Astrocyte (in vitro differentiated cells and primary cell): ENCODE measurements at regions not wholly inside any gene's neighbourhood (a gene's known extent, or its start where the extent isn't known, plus 50 kb on each side); places are given as distances from the start of the nearest gene placed in this dataset.

ENCODE experiments used
- DNase-seq: peaks from one replicate; pipeline ENCODE4 v3.0.0-alpha.2; 2010; ENCODE audit warnings: low read depth
- FAIRE-seq: peaks from 2 replicates; lab custom pipeline; 2011; peaks lifted over from hg19 to GRCh38; lab: Jason Lieb, UNC
- H2AFZ ChIP-seq: 2 replicates; pipeline ENCODE4 v1.6.0; 2012; ENCODE audit warnings: low read depth, low read length, inconsistent platforms
- H3K27ac ChIP-seq: 2 replicates; pipeline ENCODE4 v1.5.1; 2011; ENCODE audit warnings: low read depth, low read length, inconsistent platforms
- H3K27me3 ChIP-seq: 2 replicates; pipeline ENCODE4 v1.6.0; 2011; ENCODE audit warnings: low read length, inconsistent platforms; ENCODE audit not compliant: insufficient read depth
- H3K36me3 ChIP-seq: 2 replicates; pipeline ENCODE4 v1.5.1; 2011; ENCODE audit warnings: low read length, inconsistent platforms; ENCODE audit not compliant: insufficient read depth
- H3K4me1 ChIP-seq: 2 replicates; pipeline ENCODE4 v1.5.1; 2011; ENCODE audit warnings: low read length, inconsistent platforms; ENCODE audit not compliant: insufficient read depth
- H3K4me2 ChIP-seq: 2 replicates; pipeline ENCODE4 v1.6.0; 2012; ENCODE audit warnings: low read length, inconsistent platforms
- H3K4me3 ChIP-seq: 2 replicates; pipeline ENCODE4 v1.5.1; 2011; ENCODE audit warnings: low read depth, mild to moderate bottlenecking, low read length, inconsistent platforms; ENCODE audit not compliant: insufficient read depth
- H3K79me2 ChIP-seq: 2 replicates; pipeline ENCODE4 v1.6.0; 2012; ENCODE audit warnings: mild to moderate bottlenecking, low read length, inconsistent platforms; ENCODE audit not compliant: insufficient read depth
- H3K9ac ChIP-seq: 2 replicates; pipeline ENCODE4 v1.6.0; 2012; ENCODE audit warnings: mild to moderate bottlenecking, low read length, inconsistent platforms
- H3K9me3 ChIP-seq: 2 replicates; pipeline ENCODE4 v1.5.1; 2012; ENCODE audit warnings: low read depth, mild to moderate bottlenecking, low read length, inconsistent platforms; ENCODE audit not compliant: insufficient read depth
- H4K20me1 ChIP-seq: 2 replicates; pipeline ENCODE4 v1.6.0; 2012; ENCODE audit warnings: low read length, inconsistent platforms; ENCODE audit not compliant: insufficient read depth
- H3K27ac Mint-ChIP-seq: one replicate; pipeline ENCODE4 v1.8.0; 2021; ENCODE audit warnings: mild to moderate bottlenecking, mixed read lengths; ENCODE audit not compliant: unreplicated experiment
- H3K27me3 Mint-ChIP-seq: one replicate; pipeline ENCODE4 v1.8.0; 2021; ENCODE audit warnings: low read depth, mixed read lengths; ENCODE audit not compliant: unreplicated experiment
- H3K36me3 Mint-ChIP-seq: one replicate; pipeline ENCODE4 v1.8.0; 2021; ENCODE audit warnings: low read depth, mixed read lengths; ENCODE audit not compliant: unreplicated experiment
- H3K4me1 Mint-ChIP-seq: one replicate; pipeline ENCODE4 v1.8.0; 2021; ENCODE audit warnings: low read depth, mixed read lengths; ENCODE audit not compliant: unreplicated experiment
- H3K4me3 Mint-ChIP-seq: one replicate; pipeline ENCODE4 v1.8.0; 2021; ENCODE audit warnings: mild to moderate bottlenecking, moderate library complexity, mixed read lengths; ENCODE audit not compliant: unreplicated experiment
- H3K9me3 Mint-ChIP-seq: one replicate; pipeline ENCODE4 v1.8.0; 2021; ENCODE audit warnings: mild to moderate bottlenecking, mixed read lengths; ENCODE audit not compliant: unreplicated experiment
- EZH2 ChIP-seq: IDR thresholded peaks from 2 replicates; pipeline ENCODE4 v1.6.1; 2012; ENCODE audit warnings: mild to moderate bottlenecking, low read length, inconsistent platforms; ENCODE audit not compliant: insufficient read depth
- TF ChIP-seq, protein P1 (sequence below): IDR thresholded peaks from 2 replicates; pipeline ENCODE4 v1.5.1; 2011; ENCODE audit warnings: low read depth, mild to moderate bottlenecking, inconsistent platforms, low read length, moderate library complexity; ENCODE audit not compliant: insufficient read depth

DNA sequence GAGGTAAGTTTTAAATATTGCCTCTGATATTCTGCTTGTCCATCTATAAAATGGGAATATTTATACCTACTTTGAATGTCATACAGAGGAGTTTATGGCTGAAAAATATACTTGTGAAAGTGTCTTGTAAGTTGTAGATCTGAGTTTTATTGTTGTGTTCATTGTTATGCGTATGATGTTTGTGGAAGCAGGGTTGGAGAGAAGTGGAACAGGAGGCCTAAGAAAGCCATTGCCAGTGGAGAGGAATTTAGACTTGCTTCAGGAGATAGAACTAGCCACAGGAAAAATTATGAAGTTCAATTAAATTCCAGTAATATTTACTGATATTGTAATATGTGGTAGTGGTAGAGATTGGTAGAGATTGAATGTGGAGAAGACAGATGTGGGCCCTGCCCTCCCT lies 491.9 kb upstream of the FANCL start:
- H3K27me3 ChIP-seq = no peaks in the 10 kb centered on the region
- no peaks in the 10 kb centered on the region for H3K27me3 Mint-ChIP-seq
- H3K4me3 ChIP-seq = no peak overlapping the region
- no peak overlapping the region for H3K27ac Mint-ChIP-seq
- H3K9ac ChIP-seq = no peak overlapping the region
- no peak for FAIRE-seq
- peaks cover 10% of the 10 kb centered on the region for H3K4me1 ChIP-seq
- no peak overlapping the region for H3K4me3 Mint-ChIP-seq
- H3K4me1 Mint-ChIP-seq = peaks cover 6% of the 10 kb centered on the region
- no peaks in the 10 kb centered on the region for H3K79me2 ChIP-seq
- no peak overlapping the region for H3K4me2 ChIP-seq
- H2AFZ ChIP-seq = no peak overlapping the region
- H3K9me3 ChIP-seq = no peaks in the 10 kb centered on the region
- no peak for DNase-seq
- H3K36me3 Mint-ChIP-seq = no peaks in the 10 kb centered on the region
- H3K36me3 ChIP-seq = no peaks in the 10 kb centered on the region
- no peaks in the 10 kb centered on the region for H4K20me1 ChIP-seq
- no peak overlapping the region for H3K27ac ChIP-seq
- TF ChIP-seq EZH2 = no peak
- TF ChIP-seq, protein P1, sequence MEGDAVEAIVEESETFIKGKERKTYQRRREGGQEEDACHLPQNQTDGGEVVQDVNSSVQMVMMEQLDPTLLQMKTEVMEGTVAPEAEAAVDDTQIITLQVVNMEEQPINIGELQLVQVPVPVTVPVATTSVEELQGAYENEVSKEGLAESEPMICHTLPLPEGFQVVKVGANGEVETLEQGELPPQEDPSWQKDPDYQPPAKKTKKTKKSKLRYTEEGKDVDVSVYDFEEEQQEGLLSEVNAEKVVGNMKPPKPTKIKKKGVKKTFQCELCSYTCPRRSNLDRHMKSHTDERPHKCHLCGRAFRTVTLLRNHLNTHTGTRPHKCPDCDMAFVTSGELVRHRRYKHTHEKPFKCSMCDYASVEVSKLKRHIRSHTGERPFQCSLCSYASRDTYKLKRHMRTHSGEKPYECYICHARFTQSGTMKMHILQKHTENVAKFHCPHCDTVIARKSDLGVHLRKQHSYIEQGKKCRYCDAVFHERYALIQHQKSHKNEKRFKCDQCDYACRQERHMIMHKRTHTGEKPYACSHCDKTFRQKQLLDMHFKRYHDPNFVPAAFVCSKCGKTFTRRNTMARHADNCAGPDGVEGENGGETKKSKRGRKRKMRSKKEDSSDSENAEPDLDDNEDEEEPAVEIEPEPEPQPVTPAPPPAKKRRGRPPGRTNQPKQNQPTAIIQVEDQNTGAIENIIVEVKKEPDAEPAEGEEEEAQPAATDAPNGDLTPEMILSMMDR = no peak
- no peaks in the 10 kb centered on the region for H3K9me3 Mint-ChIP-seq

DNA sequence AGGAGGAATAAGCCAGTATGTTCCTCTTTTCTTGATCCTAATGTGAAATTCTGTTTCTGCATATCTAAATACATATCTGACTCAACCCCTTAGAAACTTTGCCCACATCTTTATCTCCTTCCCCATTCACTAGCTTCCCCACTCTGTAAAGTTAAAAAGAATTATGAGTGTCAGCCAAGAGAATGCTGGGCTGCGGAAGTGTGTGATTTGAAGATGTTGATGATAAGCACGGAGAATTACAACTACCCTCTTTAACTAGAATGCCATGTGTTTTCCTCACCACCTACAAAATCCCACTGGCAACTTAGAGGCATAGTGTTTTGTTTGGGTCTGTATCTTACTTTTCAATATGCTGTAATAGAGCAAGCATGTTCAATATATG lies 490.4 kb upstream of the FANCL start:
- H3K4me1 Mint-ChIP-seq = peaks cover 6% of the 10 kb centered on the region
- DNase-seq = no peak
- TF ChIP-seq EZH2 = no peak
- TF ChIP-seq, protein P1 = no peak
- no peaks in the 10 kb centered on the region for H3K9me3 ChIP-seq
- H4K20me1 ChIP-seq = no peaks in the 10 kb centered on the region
- H3K9me3 Mint-ChIP-seq = no peaks in the 10 kb centered on the region
- no peaks in the 10 kb centered on the region for H3K79me2 ChIP-seq
- H3K4me1 ChIP-seq = peaks cover 10% of the 10 kb centered on the region
- no peak overlapping the region for H2AFZ ChIP-seq
- H3K27ac Mint-ChIP-seq = no peak overlapping the region
- no peak overlapping the region for H3K4me2 ChIP-seq
- FAIRE-seq = no peak
- no peak overlapping the region for H3K4me3 ChIP-seq
- no peak overlapping the region for H3K27ac ChIP-seq
- no peaks in the 10 kb centered on the region for H3K27me3 ChIP-seq
- no peak overlapping the region for H3K4me3 Mint-ChIP-seq
- no peak overlapping the region for H3K9ac ChIP-seq
- no peaks in the 10 kb centered on the region for H3K36me3 Mint-ChIP-seq
- H3K36me3 ChIP-seq = no peaks in the 10 kb centered on the region
- H3K27me3 Mint-ChIP-seq = no peaks in the 10 kb centered on the region

DNA sequence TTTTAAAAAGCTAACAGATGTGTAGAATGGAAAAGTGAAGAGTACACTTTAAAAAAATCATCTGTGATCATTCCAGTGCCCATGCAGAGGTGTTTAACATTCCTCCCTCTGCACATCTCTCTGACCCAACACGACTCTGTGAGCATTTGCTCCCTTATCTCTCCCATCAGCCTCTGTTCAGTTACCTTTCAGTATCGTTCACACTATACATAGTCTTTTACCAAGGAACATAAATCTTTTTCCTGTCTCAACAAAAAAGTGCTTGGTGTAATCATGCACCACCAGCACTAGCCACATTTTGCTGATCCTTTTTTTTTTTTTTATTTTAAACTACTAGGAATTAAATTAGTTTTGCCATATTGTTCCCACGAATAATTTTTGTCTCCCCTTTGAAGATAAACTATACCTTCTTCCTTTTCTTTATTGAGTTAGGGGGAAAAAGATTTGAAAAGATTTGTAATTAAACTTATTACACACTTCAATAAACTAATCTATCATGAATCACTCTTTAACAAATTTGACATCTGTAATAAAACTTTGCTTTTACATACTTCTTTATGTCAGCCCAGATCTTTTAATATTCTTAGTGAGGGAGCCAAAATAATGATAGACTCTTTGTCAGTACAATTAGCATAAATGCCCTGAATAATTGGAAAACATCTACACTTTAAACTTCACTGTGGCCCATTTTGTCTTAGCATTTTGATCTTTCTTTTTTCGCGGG lies 489.8 kb upstream of the FANCL start:
- Mint-ChIP-seq H3K4me1 (peaks cover 6% of the 10 kb centered on the region), H3K36me3 (no peaks in the 10 kb centered on the region), H3K27ac (no peak overlapping the region), H3K27me3 (no peaks in the 10 kb centered on the region), H3K9me3 (no peaks in the 10 kb centered on the region), H3K4me3 (no peak overlapping the region)
- H3K36me3 ChIP-seq = no peaks in the 10 kb centered on the region
- no peak overlapping the region for H2AFZ ChIP-seq
- H3K4me2 ChIP-seq = no peak overlapping the region
- DNase-seq = no peak
- H3K27me3 ChIP-seq = no peaks in the 10 kb centered on the region
- no peaks in the 10 kb centered on the region for H3K79me2 ChIP-seq
- H3K9ac ChIP-seq = no peak overlapping the region
- no peak for TF ChIP-seq EZH2
- TF ChIP-seq, protein P1 = no peak
- H3K9me3 ChIP-seq = no peaks in the 10 kb centered on the region
- H3K4me3 ChIP-seq = no peak overlapping the region
- H3K4me1 ChIP-seq = peaks cover 10% of the 10 kb centered on the region
- no peak overlapping the region for H3K27ac ChIP-seq
- FAIRE-seq = no peak
- no peaks in the 10 kb centered on the region for H4K20me1 ChIP-seq
